ENCODE measurements at regions not wholly inside any gene's neighbourhood (a gene's known extent, or its start where the extent isn't known, plus 50 kb on each side); places are given as distances from the start of the nearest gene placed in this dataset.

- Histone ChIP-seq H3K79me2 (ENCODE audit: control insufficient read depth, insufficient read depth, low read length) (no peaks in the 10 kb centered on the region), H3K27me3 (ENCODE audit: control insufficient read depth in 2 of 2, insufficient read depth in 2 of 2, low read length in 2 of 2) (no peaks in the 10 kb centered on the region), H3K4me1 (ENCODE audit: control insufficient read depth, extremely low read depth, insufficient read depth, low read length) (no peaks in the 10 kb centered on the region), H3K9me3 (replicated peaks; ENCODE audit: control insufficient read depth, insufficient read depth, low read length) (no peaks in the 10 kb centered on the region), H3K9me1 (replicated peaks; ENCODE audit: control insufficient read depth, extremely low read depth, insufficient read depth, low read length) (no peaks in the 10 kb centered on the region), H3K4me3 (replicated peaks in 1 of 3; ENCODE audit: insufficient read depth in 1 of 3, low read depth in 1 of 3, low read length in 3 of 3) (no peak overlapping the region), H4K20me1 (replicated peaks; ENCODE audit: control insufficient read depth, extremely low read depth, insufficient read depth, low read length) (no peaks in the 10 kb centered on the region), H3K4me2 (ENCODE audit: insufficient read depth, low read length) (no peak overlapping the region), H2AFZ (ENCODE audit: low read depth, low read length) (no peak overlapping the region), H3K36me3 (ENCODE audit: control insufficient read depth in 2 of 2, extremely low read depth in 1 of 2, insufficient read depth in 2 of 2, low read length in 2 of 2) (no peaks in the 10 kb centered on the region), H3K9ac (replicated peaks; ENCODE audit: extremely low read depth, insufficient read depth, low read length) (no peak overlapping the region), H3K27ac (ENCODE audit: insufficient read depth, low read depth, low read length) (no peak overlapping the region)
- TF ChIP-seq JUN (IDR thresholded peaks at IDR 0.05; ENCODE audit: borderline replicate concordance, insufficient read depth, insufficient read length, low read depth) (no peak), MYC (IDR thresholded peaks at IDR 0.05; ENCODE audit: low read depth, low read length) (no peak), MAX (IDR thresholded peaks at IDR 0.05; ENCODE audit: insufficient read depth, insufficient read length) (no peak), EZH2 (IDR thresholded peaks at IDR 0.05; ENCODE audit: borderline replicate concordance, low read depth, low read length, severe bottlenecking) (no peak), GATA2 (IDR thresholded peaks at IDR 0.05; ENCODE audit: insufficient read depth, insufficient read length, low read depth, low read length) (no peak)
- DNase-seq (ENCODE audit: low read depth, low spot score) (no peak), FAIRE-seq (no peak)
- intact Hi-C loops (cut with micrococcal nuclease) = no loop called here
- dilution Hi-C loops (cut with MboI; ENCODE audit: extremely low pct_ligation_motif_present, low sequenced_read_pairs) = no loop called here
- POLR2A ChIA-PET = no interaction called here
- CTCF ChIA-PET = no interaction called here
- BruUV-seq (replicated peaks) = no TSS peak
Observed at GRCh38 chr7:1314908-1315450, 82.3 kb downstream of the UNCX start.

DNA sequence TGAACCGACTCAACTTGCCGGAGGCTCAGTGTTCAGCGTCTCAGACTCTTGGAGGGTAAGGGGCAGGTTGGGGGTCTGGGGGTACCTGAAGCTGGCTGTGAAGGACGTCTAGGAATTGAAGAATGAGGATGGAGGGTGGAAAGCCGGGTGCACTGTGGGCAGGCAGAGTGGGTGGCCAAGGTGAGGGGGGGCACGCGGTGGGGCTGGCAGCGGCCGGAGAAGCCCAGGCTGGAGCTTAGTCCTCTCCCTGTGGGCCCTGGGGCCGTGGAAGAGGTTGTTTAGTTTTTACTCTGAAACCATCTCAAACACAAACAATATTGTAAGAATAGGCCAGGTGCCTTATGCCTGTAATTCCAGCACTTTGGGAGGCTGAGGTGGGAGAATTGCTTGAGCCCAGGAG lies 83.4 kb downstream of the UNCX start:
- H3K4me1 ChIP-seq (ENCODE audit: control insufficient read depth, extremely low read depth, insufficient read depth, low read length) = no peaks in the 10 kb centered on the region
- no peaks in the 10 kb centered on the region for H3K79me2 ChIP-seq (ENCODE audit: control insufficient read depth, insufficient read depth, low read length)
- H3K27ac ChIP-seq (ENCODE audit: insufficient read depth, low read depth, low read length) = no peak overlapping the region
- FAIRE-seq (no peak), DNase-seq (ENCODE audit: low read depth, low spot score) (no peak)
- TF ChIP-seq MYC (IDR thresholded peaks at IDR 0.05; ENCODE audit: low read depth, low read length) (no peak), MAX (IDR thresholded peaks at IDR 0.05; ENCODE audit: insufficient read depth, insufficient read length) (no peak), POLR2AphosphoS5 (IDR thresholded peaks at IDR 0.05; ENCODE audit: insufficient read depth, low read depth, low read length) (no peak), POLR2A (IDR thresholded peaks at IDR 0.05; ENCODE audit: low read depth, low read length) (no peak), FOS (IDR thresholded peaks at IDR 0.05; ENCODE audit: borderline replicate concordance, insufficient read depth, low read length) (no peak), CTCF (IDR thresholded peaks at IDR 0.05; ENCODE audit: extremely low read depth in 1 of 2, insufficient read depth in 1 of 2, low read depth in 1 of 2, low read length in 2 of 2) (no peak), JUN (IDR thresholded peaks at IDR 0.05; ENCODE audit: borderline replicate concordance, insufficient read depth, insufficient read length, low read depth) (no peak)
- dilution Hi-C loops (cut with MboI; ENCODE audit: extremely low pct_ligation_motif_present, low sequenced_read_pairs) = no loop called here
- H3K9me1 ChIP-seq (replicated peaks; ENCODE audit: control insufficient read depth, extremely low read depth, insufficient read depth, low read length) = no peaks in the 10 kb centered on the region
- no peak overlapping the region for H3K4me3 ChIP-seq (replicated peaks in 1 of 3; ENCODE audit: insufficient read depth in 1 of 3, low read depth in 1 of 3, low read length in 3 of 3)
- ChIA-PET POLR2A (no interaction called here), CTCF (interaction anchor here (1.0 kb wide), 1 partner anchor 53 kb away, joined by 3 read pairs; no protein-coding TSS in a partner anchor)
- H2AFZ ChIP-seq (ENCODE audit: low read depth, low read length) = no peak overlapping the region
- no peak overlapping the region for H3K4me2 ChIP-seq (ENCODE audit: insufficient read depth, low read length)
- H3K9me3 ChIP-seq (replicated peaks; ENCODE audit: control insufficient read depth, insufficient read depth, low read length) = no peaks in the 10 kb centered on the region
- no peaks in the 10 kb centered on the region for H3K27me3 ChIP-seq (ENCODE audit: control insufficient read depth in 2 of 2, insufficient read depth in 2 of 2, low read length in 2 of 2)
- H3K36me3 ChIP-seq (ENCODE audit: control insufficient read depth in 2 of 2, extremely low read depth in 1 of 2, insufficient read depth in 2 of 2, low read length in 2 of 2) = no peaks in the 10 kb centered on the region
- intact Hi-C loops (cut with micrococcal nuclease) = no loop called here
- no peak overlapping the region for H3K9ac ChIP-seq (replicated peaks; ENCODE audit: extremely low read depth, insufficient read depth, low read length)
- BruUV-seq (replicated peaks) = no TSS peak
- no peaks in the 10 kb centered on the region for H4K20me1 ChIP-seq (replicated peaks; ENCODE audit: control insufficient read depth, extremely low read depth, insufficient read depth, low read length)
